Urinary bladder (tissue), 4 donors: ENCODE measurements at regions not wholly inside any gene's neighbourhood (a gene's known extent, or its start where the extent isn't known, plus 50 kb on each side); places are given as distances from the start of the nearest gene placed in this dataset. TPM values are rescaled to one million over a fixed set of nuclear protein-coding genes. Genes with fewer than 3 reads are reported as not detected.
"Not testable (repeated sequence)": the region's sequence is repeated elsewhere in the genome, so short reads cannot be mapped to it uniquely, and the experiment has no call there.

ENCODE experiments used
- DNase-seq: peaks from one replicate; pipeline ENCODE4 v3.0.0-alpha.2; 2015; ENCODE audit errors: extremely low spot score
- H3K27ac ChIP-seq: one replicate; pipeline ENCODE4 v1.5.1; 2013; ENCODE audit warnings: low read depth, mild to moderate bottlenecking, moderate library complexity
- H3K36me3 ChIP-seq: one replicate; pipeline ENCODE4 v1.6.1; 2013; ENCODE audit warnings: mild to moderate bottlenecking, moderate library complexity; ENCODE audit not compliant: insufficient read depth
- H3K4me1 ChIP-seq: one replicate; pipeline ENCODE4 v1.6.1; 2013; ENCODE audit warnings: mild to moderate bottlenecking, moderate library complexity; ENCODE audit not compliant: insufficient read depth
- H3K4me3 ChIP-seq: one replicate; pipeline ENCODE4 v1.5.1; 2013; ENCODE audit warnings: low read depth, low read length
- WGBS: extraction: QIAGEN DNeasy Blood & Tissue Kit; methylation state at CpG from one replicate; pipeline ENCODE4 v1.1.7; 2013; 5-methylcytosine and 5-hydroxymethylcytosine counted together
- small RNA-seq: library from RNA; depleted of rRNA; stranded (forward); fragments of <200 nt; gene quantifications from one replicate; pipeline ENCODE3, GENCODE V24; 2014
- donor health status: healthy with polysubstance abuse.
- donor health status: healthy.

GRCh38 chr18:14190776-14191442 is 58.7 kb upstream of the ZNF519 start:
- not testable (repeated sequence) for DNase-seq, H3K4me1 ChIP-seq, H3K36me3 ChIP-seq, H3K27ac ChIP-seq, H3K4me3 ChIP-seq
- WGBS, result 86% methylated on average over 3 of the region's 3 CpGs

- WGBS, result 15% methylated on average over 1 of the region's 1 CpG
- no peak overlapping the region for H3K4me3 ChIP-seq
- no peak for DNase-seq
Measured at GRCh38 chr18:14189858-14190257, 57.6 kb upstream of the ZNF519 start.

DNA sequence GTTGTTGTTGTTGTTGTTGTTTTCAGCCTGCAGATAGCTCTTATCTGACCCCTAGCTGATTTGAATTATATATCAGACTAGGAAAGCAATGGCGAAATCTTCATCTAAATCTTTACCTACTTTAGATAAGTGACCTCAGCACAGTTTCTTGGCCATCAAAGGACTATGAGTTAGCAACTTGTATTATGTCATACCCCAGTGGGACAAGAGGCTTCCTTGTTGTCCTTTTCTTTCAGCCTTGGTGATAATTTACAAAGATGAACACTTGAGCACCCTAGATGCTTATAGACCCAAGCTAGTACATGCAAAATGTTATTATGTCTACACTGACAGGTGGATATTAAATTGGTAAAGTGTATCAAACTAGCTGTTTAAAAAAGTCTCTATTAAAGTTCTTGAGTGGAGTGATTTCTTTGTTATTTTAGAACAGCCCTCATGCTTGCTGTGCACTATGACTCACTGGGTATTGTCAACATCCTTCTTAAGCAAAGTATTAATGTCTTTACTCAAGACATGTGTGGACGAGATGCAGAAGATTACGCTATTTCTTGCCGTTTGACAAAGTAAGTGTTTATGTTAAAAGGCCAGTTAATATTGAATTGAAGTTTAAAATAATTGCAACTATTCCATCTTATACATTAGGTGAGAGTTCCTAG is 56.6 kb upstream of the ZNF519 start:
- not testable (repeated sequence) for H3K4me1 ChIP-seq, DNase-seq
- 41% methylated on average over 4 of the region's 4 CpGs for WGBS

More at GRCh38 chr18:14189858-14190257, 57.6 kb upstream of the ZNF519 start:
- Histone ChIP-seq H3K4me1 (no peaks in the 10 kb centered on the region), H3K27ac (no peak overlapping the region), H3K36me3 (no peaks in the 10 kb centered on the region)

More for the DNA sequence above, 56.6 kb upstream of the ZNF519 start:
- not testable (repeated sequence) for H3K27ac ChIP-seq, H3K36me3 ChIP-seq, H3K4me3 ChIP-seq

Small RNAs in the stretch of these regions (small RNA-seq; reads per million reads assigned to genes)
- not detected for gene RNU6-316P
